Activated CD8-positive, alpha-beta memory T cell treated with anti-CD3 and anti-CD28 coated beads for 4 hours (primary cell): ENCODE measurements at regions not wholly inside any gene's neighbourhood (a gene's known extent, or its start where the extent isn't known, plus 50 kb on each side); places are given as distances from the start of the nearest gene placed in this dataset.

ENCODE experiments used
- DNase-seq, 2 donors: peaks; one replicate each; pipeline ENCODE4 v3.0.0-alpha.2; 2020; ENCODE audit warnings: low read depth in 2 of 2

DNA sequence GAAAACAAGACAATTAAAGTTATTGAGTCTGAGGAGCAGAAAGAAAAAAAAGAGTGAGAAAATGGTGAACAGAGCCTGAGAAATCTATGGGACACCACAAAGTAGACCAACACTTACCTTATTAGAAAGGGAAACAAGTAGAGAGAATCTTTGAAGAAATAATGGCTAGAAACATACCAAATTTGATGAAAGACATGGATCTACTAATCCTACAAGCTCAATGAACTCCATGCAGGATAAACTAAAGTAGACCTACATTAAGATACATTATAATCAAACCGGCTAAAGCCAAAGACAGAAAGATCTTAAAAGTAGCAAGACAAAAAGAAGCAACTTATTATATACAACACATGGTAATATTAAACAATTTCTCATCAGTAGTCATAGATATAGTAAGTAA is 782.3 kb upstream of the GHITM start:
- no peak for DNase-seq

DNA sequence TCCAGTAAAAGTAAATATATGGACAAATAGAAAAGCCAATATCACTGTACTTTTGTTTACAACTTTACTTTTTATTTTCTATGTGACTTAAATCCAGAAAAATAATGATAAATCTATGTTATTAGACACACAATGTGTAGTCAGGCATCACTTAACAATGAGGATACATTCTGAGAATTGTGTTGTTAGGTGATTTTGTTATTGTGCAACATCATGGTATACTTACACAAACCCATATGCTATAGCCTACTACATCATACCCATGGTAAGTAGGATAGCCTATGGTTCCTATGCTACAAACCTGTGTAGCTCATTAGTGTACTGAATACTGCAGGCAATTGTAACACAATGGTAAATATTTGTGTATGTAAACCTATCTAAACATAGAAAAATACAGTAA is 781.7 kb upstream of the GHITM start:
- DNase-seq: no peak

DNA sequence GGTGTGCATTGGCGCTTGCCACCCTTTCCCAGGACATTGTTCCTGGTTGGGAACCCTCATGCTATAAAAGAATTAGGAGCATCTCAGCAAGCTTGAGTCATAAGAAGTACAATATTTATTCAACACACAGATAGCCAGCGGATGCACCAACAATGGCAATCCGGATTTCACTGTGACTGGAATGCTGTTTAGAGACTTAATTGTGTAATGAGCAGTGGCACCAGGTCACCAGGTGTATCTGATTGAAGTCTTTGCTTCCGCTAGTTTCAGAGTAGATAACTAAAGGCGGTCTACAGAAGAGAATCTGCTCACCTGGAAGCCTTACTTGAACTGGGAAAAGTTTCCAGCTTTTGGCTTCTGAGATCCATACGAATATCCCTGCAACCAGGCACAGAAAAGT is 772.3 kb upstream of the GHITM start:
- no peak for DNase-seq

DNA sequence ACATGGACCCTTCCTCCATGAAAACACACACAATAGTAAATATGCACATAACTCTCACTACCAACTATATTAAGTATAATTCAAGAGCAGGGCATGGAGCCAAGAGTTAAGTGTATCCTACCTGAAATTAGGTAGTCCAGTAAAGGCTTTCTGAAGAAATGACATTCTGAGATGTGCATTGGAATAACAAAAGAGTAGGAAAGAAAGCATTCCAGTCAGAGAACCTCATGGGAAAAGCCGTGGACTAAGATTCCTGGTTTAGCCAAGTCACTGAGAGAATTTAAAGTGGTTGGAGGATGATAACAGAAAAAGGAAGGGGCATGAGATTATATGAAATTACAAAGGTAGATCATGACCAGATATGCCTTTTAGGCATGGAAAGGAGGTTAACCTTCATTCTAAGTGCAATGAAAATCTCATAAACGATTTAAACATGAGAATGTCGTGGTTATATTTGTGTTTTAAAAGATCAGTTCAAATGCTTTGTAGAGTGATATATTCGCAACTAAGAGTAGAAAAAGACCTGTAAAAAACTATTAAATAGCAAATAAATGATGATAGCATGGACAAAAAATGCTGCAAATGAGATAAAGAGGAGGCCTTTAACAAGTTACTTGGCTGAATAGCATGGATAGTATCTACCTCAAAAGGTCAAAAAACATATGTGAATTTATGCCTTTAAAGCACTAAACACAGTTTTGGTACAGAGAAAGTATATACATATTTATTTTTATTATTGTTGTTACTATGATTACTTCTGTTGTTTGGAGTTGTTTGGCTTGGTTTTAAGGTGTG is 767.4 kb upstream of the GHITM start:
- no peak for DNase-seq

DNA sequence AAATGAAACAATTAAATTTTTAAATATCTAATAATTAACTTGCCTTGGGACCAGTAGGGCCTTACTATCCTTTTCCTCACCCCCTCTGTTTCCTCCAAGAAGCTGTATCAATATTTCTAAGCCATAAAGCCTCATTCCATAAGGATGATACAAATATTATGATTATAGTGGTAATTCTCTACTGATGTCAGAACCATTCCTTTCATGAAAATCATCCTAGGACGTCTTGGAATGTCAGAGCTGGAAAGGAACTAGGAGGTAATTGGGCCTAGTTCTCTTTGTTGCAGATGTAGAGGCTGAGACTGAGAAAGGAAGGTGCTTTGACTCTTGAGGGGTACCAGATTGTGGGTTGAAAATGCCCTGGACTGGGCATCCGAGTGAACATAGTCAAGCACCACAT is 766.7 kb upstream of the GHITM start:
- no peak for DNase-seq

DNA sequence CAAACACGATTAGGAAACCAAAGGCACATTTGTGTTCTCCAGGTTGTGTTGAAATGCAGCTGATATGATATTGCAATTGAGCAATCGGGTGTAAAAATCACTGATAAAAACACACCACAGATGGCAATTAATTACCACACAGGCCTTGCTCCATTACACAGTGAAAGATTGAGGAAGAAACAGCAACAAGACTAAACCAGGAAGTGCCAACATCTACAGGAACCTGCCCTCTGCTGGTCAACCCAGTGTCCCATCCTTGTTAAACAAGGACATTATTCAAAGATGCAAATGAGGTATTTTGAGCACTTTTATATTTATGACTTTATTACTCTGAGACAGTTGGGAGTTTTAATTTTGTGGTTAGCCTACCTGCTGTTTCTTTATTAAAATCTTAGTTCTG is 765.6 kb upstream of the GHITM start:
- DNase-seq: no peak

DNA sequence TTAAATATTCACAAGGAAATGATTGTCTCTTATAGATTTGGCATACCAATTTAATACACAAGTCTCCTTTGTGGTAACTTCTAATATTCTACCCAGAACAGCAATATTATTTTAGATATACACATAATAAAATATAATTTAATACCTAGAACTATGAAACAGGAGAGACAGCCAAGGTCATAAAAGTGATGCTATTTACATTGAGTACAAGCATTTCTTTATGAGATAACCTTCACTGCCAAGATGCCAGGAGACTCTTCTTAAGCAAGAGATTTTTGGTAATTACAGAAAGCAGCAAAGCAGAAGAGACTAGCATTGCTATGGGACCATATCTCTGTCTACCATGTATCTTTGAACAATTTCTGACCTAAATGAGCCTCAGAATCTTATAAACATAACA is 764.6 kb upstream of the GHITM start:
- no peak for DNase-seq

DNA sequence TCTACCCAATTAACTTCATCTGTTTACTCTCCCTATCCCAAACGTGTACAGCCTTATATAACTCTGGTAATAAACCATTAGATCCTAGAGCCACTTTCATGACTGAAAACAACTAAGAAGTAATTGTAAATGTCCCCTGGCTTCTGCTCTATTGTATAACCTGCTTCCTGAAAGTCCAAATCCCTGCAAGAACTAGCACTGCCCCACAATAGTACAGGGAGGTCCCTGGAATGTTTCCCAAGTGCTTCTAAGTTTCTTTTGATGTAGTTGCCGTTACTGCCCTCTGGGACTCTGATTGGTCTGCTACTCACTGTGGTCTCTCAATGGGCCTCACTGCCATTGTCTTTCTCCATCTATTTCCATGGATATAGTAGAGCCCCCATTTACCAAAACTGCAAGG is 764.0 kb upstream of the GHITM start:
- DNase-seq: no peak

DNA sequence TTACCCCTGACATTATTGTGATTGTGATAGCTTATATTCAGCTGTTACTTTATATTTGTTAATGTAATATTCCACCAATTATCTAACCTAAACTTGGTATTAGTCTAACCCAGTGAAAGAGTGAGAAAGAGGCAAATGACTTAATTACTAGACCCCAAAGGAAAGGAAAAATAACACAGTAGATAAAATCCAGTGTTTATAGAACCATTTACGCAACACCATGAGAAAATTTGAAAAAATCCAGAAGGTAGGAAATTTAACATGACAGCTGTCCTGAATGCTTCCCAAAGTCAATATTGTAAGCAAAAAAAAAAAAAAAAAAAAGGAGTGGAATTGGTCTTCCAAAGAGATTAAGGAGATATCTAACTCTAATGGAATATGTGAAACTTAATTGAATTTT is 741.5 kb upstream of the GHITM start:
- no peak for DNase-seq

DNA sequence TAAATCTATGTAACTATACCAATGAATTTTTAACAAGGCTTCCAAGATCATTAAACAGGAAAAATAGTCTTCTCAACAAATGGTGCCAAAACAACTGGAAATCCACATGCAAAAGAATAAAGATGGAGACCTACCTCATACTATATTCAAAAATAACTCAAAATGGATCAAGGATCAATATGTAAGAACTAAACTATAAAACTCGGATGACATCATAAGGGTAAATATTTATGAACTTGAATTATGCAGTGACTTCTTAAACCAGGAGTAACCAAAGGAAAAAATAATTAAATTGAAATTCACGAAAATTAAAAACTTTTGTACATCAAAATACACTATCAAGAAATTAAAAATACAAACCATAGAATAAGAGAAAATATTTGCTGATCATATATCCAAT is 728.7 kb upstream of the GHITM start:
- DNase-seq: no peak

DNA sequence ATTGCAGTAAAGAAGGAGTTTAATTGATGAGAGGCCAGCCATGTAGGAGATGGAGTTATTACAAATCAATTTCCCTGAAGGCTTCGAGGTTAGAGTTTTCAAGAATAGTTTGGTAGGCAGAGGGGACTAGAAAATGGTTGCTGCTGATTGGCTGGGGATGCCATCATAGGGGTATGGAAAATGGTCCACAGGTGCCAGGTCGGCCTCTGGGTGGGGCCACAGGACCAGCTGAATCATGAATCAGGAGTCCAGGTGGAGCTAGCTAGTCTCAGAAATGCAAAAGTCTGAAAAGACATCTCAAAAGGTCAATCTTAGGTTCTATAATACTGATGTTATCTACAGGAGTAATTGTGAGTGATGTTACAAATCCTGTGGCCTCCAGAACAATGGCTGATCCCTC is 714.0 kb upstream of the GHITM start:
- no peak for DNase-seq

DNA sequence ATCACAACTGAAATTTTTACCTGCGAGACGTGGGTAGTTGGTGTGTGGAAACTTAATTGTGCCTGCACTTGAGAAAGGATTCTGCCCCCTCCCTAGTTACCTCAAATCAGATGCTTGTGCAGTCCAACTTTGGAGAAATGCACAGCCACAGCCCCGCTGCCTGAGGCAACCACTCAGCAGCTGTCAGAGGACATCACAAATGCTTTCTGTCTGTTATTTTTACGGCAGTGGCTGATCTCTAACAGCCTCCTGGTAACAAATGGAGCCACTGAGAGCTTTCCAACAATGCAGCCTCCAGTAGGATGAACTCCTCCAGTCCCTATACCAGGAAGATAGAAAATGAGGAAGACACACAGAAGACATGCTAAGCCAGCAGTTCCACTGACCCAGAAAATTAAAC is 712.2 kb upstream of the GHITM start:
- DNase-seq: no peak

DNA sequence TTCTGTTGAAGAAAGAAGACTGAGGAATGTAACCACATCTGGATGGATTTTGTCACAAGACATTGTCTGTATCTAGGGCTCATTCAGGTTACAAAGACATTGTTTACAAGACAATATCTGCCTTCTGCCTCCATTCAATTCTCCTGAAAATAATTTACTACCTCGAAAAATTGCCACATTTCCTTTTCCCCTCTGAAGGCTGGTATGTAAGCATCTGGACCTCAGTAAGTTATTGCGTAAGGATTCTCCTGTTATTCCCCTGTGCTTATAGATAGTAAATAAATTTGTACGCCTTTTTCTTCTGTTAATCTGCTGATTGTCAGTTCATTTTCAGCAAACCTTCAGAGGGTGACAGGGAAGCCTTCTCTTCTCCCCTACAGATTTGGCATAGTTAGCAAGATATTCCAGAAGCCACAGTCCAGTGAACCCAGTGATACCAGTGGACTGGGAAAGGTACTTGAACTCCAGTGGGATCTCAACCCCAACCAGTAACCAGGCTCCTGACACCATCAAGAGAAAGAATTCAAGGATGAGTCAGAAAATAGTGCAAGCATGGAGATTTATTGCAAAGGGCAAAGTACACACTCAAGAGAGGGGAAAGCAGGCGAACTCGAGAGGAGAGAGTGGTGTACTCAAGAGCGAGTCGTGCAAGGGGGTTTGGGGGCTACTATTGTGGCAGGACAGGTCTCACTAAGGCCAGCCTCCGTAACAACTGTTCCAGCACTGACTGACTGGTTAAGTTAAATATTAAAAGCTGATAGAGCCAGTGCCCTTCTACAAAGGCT is 706.9 kb upstream of the GHITM start:
- no peak for DNase-seq

DNA sequence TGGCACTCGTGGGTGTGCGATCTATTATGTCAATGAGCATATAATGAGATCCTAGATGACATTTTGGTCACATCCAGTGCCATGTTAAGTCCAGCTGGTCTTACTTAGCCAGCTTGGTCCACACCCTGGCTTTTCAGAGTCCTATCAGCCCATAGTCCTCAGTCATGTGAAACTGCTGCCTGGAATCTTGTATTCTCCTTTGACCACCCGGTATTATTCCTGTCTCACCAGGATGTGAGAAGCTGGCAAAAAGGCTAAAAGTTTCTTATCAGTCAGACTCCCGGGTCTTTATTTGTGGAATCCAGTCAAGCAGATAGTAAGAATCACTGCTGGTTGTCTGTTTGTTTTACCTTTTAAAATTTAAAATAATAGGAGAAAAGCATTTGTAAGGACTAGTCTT is 705.6 kb upstream of the GHITM start:
- no peak for DNase-seq

DNA sequence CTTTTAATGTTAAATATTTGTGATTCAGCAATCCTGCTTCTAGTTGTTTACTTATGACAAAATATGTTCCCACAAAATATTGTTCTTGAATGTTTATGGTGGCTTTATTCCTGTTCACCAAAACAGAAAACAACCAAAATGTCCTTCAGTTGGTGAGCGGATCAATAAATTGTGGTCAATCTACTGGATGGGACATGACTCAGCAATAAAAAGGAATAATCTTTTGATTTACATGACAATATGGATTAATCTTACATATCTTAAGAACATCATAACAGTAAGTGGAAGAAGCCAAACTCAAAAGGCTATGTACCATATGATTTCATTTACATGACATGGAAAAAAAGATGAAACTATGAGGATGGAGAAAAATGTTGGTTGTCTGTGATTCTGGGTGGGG is 691.3 kb upstream of the GHITM start:
- no peak for DNase-seq

DNA sequence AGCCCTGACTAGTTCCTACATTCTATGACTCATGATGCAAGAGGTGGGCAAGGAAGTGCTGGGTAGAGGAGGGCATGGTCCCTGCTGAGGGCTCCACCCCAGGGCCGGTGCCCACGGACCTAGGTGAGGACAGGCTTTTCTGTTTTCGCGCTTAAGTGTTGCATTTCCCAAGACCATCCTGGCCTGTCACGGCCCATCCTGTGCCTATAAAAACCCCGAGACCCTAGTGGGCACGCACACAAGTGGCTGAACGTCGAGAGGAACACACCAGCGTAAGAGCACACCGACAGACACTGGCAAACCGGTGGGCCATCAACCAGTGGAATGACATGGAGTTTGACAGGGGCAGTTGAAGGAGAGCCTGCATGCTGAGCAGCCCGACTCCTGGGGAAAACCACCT is 680.7 kb upstream of the GHITM start:
- no peak for DNase-seq

DNA sequence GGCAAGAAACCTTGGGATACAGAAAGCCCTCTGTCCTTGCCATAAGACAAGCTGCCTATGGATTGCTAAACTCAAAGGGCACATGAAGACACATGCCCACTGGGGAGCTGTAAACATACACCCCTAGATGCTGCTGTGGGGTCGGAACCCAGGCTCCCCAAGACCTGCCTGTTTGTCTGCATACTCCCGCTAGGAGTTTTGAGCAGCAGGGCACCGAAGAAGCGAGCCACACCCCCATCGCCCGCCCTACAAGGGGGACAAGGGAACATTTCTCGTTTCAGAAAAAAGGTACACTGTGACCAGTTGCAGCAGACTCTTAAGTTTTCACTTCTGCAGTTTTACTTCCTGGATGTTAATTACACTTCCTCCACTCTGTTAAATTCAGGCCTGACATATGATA is 680.2 kb upstream of the GHITM start:
- DNase-seq: no peak

DNA sequence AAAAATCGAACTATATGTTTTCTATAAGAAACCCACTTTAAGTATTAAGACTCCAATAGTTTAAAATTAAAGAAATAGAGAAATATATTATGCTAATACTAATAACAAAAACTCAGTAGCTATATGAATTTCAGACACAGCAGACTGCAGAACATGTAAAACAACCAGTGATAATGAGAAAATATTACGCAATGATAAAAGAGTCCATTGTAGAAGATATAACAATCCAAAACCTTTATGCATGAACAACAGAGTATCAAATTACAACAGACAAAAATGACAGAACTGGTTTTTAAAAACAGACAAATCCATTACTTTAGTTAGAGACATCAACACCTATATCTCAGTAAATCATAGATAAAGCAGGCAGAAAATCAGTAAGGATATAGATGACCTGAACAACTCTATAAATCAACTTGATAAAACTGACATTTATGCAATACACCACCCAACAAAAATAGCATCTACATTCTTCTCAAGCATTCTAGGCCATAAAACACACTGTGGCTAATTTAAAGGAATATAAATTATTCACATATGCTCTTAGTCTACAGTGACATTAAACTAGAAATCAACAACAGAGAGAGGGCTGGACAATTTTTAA is 669.5 kb upstream of the GHITM start:
- no peak for DNase-seq

DNA sequence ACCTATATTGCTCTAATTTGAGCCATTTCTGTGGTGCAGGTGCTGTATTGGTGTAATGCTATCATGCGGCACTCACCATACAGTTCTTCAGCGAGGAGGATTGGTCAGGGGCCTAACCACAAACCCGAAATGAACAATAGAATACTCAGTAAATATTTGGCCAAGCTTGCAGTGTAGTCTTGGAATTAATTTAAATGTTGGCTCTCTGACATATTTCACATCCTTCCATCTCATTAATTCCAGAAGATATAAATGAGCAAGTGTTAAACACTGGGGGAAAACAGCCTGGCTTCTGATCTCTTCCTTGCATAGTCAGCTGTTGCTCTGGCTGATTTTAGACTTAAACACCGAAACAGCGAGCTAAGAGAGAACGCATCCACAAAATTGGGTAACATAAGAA is 663.1 kb upstream of the GHITM start:
- no peak for DNase-seq

DNA sequence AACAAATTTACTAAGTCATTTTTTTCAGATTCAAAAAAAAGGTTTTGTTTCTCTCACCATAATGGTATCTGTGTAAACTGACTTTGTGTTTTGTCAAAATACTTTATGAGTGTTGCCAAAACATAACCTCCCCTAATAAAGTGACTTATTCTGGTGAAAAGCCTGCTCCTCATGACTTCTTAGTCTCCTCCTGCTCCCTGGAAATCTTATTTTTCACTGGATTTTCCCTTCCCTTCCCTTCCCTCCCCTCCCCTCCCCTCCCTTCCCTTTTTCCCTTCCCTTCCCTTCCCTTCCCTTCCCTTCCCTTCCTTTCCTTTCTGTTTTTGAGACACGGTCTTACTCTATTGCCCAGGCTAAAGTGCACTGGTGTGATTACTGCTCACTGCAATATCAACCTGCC is 650.1 kb upstream of the GHITM start:
- DNase-seq: no peak

DNA sequence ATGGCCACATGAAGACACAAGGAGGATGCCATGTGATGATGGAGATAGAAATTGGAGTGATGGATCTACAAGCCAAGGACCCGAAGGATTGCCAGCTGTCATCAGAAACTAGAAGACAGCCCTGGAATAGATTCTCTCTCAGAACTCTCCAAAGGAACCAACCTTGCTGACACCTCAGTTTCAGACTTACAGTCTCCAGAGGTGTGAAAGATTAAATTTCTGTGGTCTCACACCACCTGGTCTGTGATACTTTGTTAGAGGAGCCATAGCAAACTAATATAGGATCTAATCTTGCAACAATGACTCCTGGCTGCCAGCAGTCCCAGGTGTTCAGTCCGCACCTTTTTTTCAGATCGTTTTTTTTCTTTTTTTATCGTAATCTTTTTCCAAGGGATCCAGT is 647.3 kb upstream of the GHITM start:
- DNase-seq: no peak

DNA sequence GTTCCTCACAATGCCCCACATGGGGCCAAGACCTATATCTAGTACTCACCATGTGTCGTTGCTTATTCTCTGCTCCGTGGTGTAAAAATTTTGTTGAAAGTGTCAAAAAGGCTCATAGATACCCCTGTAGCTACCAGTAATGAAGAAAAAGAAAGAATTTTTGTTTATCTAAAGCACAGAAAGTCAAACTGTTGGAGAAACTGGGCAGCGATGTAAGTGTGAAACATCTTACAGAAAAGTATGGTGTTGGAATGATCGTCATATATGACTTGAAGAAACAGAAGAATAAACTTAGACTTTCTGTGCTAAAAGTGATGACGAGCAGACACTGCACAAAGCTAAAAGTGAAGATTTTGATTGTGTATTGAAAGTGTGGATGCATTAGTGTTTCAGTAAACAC is 626.6 kb upstream of the GHITM start:
- DNase-seq: no peak

DNA sequence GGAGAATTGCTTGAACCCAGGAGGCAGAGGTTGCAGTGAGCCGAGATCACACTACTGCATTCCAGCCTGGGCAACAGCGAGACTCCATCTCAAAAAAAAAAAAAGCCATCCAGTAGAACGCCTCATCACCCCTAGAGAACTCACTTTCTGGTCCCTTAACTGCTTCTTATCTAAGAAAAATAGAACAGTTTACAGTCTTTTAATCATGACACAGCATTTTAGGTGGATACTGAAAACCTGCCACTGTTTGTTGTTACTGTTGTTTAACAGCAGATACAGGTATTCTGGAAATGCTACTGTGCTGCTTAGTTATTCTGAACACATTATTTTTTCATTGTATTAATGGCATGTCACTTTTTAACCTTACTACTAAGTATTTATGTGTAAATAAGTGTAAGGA is 624.3 kb upstream of the GHITM start:
- no peak for DNase-seq
